ENCODE measurements at regions not wholly inside any gene's neighbourhood (a gene's known extent, or its start where the extent isn't known, plus 50 kb on each side); places are given as distances from the start of the nearest gene placed in this dataset.

DNA sequence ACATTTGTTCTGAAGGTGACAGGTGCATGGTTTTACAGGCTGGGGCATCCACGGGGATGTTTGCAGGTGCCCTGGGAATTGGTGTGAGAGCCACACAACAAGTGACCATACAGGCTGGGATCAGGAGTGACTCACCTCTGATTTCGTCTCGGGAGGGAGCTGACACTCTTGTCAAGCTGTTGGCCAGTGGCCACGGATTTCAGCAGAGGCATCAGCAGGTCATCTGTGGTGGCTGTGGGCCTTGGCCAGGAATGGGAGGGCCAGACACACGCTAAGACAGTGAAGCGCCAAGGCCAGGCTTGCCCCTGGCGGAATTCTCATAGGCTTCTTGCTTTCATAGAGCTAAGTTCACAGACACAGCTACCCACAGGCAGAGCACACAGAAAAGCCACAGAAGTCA, 108.6 kb downstream of the HSPH1 start:
- DNase-seq, result no peak
- Histone ChIP-seq H3K36me3 (no peaks in the 10 kb centered on the region), H3K9me3 (no peaks in the 10 kb centered on the region), H3K4me1 (no peaks in the 10 kb centered on the region), H3K27ac (no peak overlapping the region), H3K4me3 (no peak overlapping the region), H3K27me3 (peaks cover 0 to 6% (median 0%) of the 10 kb centered on the region in 3 donors)
- WGBS, 5 donors, result 46 to 58% (median 56%) methylated on average over 6 to 7 of the region's 7 CpGs
- intact Hi-C loops (cut with DNase I; ENCODE audit: low total_unique reads), result loop anchor here (10.0 kb wide), 1 partner anchor 188 kb away; no protein-coding TSS in a partner anchor
- TF ChIP-seq, protein P1, sequence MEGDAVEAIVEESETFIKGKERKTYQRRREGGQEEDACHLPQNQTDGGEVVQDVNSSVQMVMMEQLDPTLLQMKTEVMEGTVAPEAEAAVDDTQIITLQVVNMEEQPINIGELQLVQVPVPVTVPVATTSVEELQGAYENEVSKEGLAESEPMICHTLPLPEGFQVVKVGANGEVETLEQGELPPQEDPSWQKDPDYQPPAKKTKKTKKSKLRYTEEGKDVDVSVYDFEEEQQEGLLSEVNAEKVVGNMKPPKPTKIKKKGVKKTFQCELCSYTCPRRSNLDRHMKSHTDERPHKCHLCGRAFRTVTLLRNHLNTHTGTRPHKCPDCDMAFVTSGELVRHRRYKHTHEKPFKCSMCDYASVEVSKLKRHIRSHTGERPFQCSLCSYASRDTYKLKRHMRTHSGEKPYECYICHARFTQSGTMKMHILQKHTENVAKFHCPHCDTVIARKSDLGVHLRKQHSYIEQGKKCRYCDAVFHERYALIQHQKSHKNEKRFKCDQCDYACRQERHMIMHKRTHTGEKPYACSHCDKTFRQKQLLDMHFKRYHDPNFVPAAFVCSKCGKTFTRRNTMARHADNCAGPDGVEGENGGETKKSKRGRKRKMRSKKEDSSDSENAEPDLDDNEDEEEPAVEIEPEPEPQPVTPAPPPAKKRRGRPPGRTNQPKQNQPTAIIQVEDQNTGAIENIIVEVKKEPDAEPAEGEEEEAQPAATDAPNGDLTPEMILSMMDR (IDR thresholded peaks at IDR 0.05), result no peak
- no peak for TF ChIP-seq EP300 (IDR thresholded peaks at IDR 0.05)

DNA sequence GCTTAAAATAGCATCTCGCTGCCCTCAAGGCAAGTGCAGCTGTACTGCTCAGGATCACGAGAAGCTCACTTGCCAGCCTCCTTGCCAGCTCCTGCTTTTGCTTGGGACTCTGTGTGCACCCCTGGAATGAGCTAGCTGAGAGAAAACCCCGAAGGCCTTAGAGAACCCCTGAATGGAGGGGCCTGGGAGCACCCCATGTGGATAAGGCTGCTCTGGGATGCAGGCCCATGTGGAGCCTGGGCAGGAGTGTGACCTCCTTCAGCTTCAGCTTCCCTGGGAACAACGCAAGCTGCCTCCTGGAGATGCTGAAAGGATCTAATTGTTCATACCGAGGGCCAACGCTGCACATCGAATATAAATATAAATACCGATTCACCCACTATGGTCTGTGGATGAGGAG, 109.2 kb downstream of the HSPH1 start:
- Histone ChIP-seq H3K36me3 (no peaks in the 10 kb centered on the region), H3K9me3 (no peaks in the 10 kb centered on the region), H3K4me1 (peaks cover 0 to 2% (median 0%) of the 10 kb centered on the region in 4 donors), H3K27ac (no peak overlapping the region), H3K4me3 (no peak overlapping the region), H3K27me3 (peaks cover 0 to 6% (median 0%) of the 10 kb centered on the region in 3 donors)
- intact Hi-C loops (cut with DNase I; ENCODE audit: low total_unique reads), result loop anchor here (10.0 kb wide), 1 partner anchor 188 kb away; no protein-coding TSS in a partner anchor
- no peak for DNase-seq
- TF ChIP-seq, protein P1 (IDR thresholded peaks at IDR 0.05), result no peak
- TF ChIP-seq POLR2A (IDR thresholded peaks at IDR 0.05) (no peak), POLR2AphosphoS5 (IDR thresholded peaks at IDR 0.05) (no peak), EP300 (IDR thresholded peaks at IDR 0.05) (no peak)
- WGBS, 5 donors, result 88 to 97% (median 92%) methylated on average over 8 of the region's 8 CpGs

DNA sequence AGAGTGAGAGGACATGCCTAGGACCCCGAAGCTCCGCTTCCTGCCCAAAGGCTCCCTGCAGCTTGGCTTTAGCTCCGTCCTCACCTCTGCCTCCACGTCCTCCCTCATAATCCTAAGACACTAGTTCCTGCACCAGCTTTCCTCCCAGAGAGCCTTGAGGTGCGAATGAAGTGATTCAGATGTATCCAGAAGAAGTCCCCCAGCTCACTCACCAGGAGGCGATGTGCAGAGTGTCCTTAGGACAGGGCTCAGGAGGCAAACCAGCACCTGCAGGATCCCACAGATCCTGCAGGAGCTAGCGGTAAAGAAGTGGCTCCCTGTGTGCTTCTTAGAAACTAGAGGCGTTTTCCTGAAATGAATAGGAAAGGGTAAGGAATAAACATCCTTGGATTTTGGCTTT, 109.7 kb downstream of the HSPH1 start:
- WGBS, 5 donors, result 73 to 87% (median 85%) methylated on average over 8 of the region's 8 CpGs
- H3K36me3 ChIP-seq, result no peaks in the 10 kb centered on the region
- peaks cover 0 to 7% (median 2%) of the 10 kb centered on the region in 4 donors for H3K4me1 ChIP-seq
- no peak overlapping the region for H3K27ac ChIP-seq
- H3K4me3 ChIP-seq, result no peak overlapping the region
- intact Hi-C loops (cut with DNase I; ENCODE audit: low total_unique reads), result loop anchor here (10.0 kb wide), 1 partner anchor 187 kb away; no protein-coding TSS in a partner anchor
- no peaks in the 10 kb centered on the region for H3K9me3 ChIP-seq
- DNase-seq, result no peak
- peaks cover 0 to 6% (median 0%) of the 10 kb centered on the region in 3 donors for H3K27me3 ChIP-seq
- TF ChIP-seq EP300 (IDR thresholded peaks at IDR 0.05) (no peak), POLR2A (IDR thresholded peaks at IDR 0.05) (no peak), POLR2AphosphoS5 (IDR thresholded peaks at IDR 0.05) (no peak)
- TF ChIP-seq, protein P1 (IDR thresholded peaks at IDR 0.05), result no peak

DNA sequence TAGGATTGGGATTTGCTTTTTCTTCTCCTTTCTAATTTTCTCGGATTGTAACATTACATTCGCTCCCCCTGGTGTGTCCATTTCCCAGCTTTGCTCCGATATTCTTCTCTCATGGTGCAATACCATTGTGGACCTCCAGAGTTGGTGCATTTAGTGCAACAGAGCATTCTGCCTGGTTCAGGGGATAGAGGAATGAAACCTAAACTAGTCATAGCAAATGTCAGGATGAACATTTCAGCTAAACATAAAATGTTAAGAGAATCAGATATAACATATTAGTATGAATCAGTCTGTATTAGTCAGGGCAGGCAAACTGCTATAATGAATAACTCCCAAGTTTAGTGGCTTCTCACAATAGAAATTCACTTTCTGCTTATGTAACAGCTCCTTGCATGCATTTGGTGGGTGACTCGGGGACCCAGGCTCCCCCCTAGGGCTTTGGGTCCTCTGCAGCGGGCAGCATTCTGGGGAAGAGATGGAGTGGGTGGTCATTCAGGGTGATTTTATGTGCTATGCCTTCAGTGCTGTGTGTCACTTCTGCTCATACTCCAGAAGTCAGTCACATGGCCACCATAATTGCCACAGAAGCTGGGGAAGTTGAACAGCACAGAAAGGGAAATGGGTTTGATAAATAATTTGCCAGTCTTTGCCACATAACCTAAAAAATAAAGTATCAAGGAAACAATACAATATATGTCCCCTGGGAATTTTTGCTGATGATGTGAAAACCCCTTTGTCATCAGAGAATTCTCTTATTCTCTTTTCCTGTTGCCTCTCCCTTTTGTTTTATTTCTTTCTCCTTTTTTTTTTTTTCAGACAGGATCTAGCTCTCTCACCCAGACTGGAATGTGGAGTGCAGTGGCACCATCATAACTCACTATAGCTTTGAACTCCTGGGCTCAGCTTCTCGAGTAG, 111.0 kb downstream of the HSPH1 start:
- 71 to 89% (median 80%) methylated on average over 6 of the region's 6 CpGs for WGBS, 5 donors
- TF ChIP-seq, protein P1 (IDR thresholded peaks at IDR 0.05), result no peak

More for the DNA sequence above, 111.0 kb downstream of the HSPH1 start:
- no peak for DNase-seq
- Histone ChIP-seq H3K36me3 (no peaks in the 10 kb centered on the region), H3K4me1 (peaks cover 9 to 19% (median 14%) of the 10 kb centered on the region in 4 donors), H3K27ac (no peak overlapping the region), H3K4me3 (no peak overlapping the region), H3K9me3 (no peaks in the 10 kb centered on the region), H3K27me3 (peaks cover 0 to 6% (median 0%) of the 10 kb centered on the region in 3 donors)
- intact Hi-C loops (cut with DNase I; ENCODE audit: low total_unique reads), result loop anchor here (10.0 kb wide), 1 partner anchor 186 kb away; no protein-coding TSS in a partner anchor

Measured in stomach (tissue), 8 donors.